ENCODE measurements at regions not wholly inside any gene's neighbourhood (a gene's known extent, or its start where the extent isn't known, plus 50 kb on each side); places are given as distances from the start of the nearest gene placed in this dataset.

- Histone ChIP-seq H3K18ac (ENCODE audit: low read depth, low read length) (no peak overlapping the region), H4K8ac (ENCODE audit: low read depth in 2 of 2, low read length in 2 of 2) (no peak overlapping the region), H4K91ac (ENCODE audit: insufficient read depth, low read depth, low read length) (no peak overlapping the region), H3K4me2 (ENCODE audit: low read depth, low read length) (no peak overlapping the region), H2AK5ac (ENCODE audit: low read depth, low read length) (no peak overlapping the region), H3K9me3 (ENCODE audit: control insufficient read depth, insufficient read depth, low read length) (no peaks in the 10 kb centered on the region), H3K4ac (ENCODE audit: low read depth, low read length) (no peak overlapping the region), H2BK5ac (ENCODE audit: low read depth, low read length, poor library complexity, severe bottlenecking) (no peak overlapping the region), H3K4me3 (ENCODE audit: insufficient read depth, low read depth, low read length) (no peak overlapping the region), H2BK15ac (ENCODE audit: low read depth, low read length) (no peak overlapping the region), H3K27me3 (ENCODE audit: control insufficient read depth, insufficient read depth, low read length) (no peaks in the 10 kb centered on the region), H4K5ac (ENCODE audit: low read depth, low read length) (no peak overlapping the region), H2BK120ac (ENCODE audit: low read depth, low read length) (no peak overlapping the region), H2BK20ac (ENCODE audit: low read depth, low read length) (no peak overlapping the region), H3K27ac (ENCODE audit: insufficient read depth, low read length) (no peak overlapping the region), H4K20me1 (ENCODE audit: insufficient read depth, low read length) (no peaks in the 10 kb centered on the region), H3K56ac (ENCODE audit: extremely low read depth, insufficient read depth, low read length) (no peak overlapping the region), H3K14ac (replicated peaks; ENCODE audit: low read depth, low read length) (no peak overlapping the region), H2AFZ (replicated peaks; ENCODE audit: low read length, poor library complexity) (no peak overlapping the region), H3K23ac (ENCODE audit: low read depth, low read length) (no peak overlapping the region), H3K9me1 (ENCODE audit: insufficient read depth, low read length) (no peaks in the 10 kb centered on the region), H3K36me3 (ENCODE audit: control insufficient read depth, insufficient read depth, low read length) (no peaks in the 10 kb centered on the region), H3K4me1 (ENCODE audit: control insufficient read depth, insufficient read depth, low read length) (no peaks in the 10 kb centered on the region), H2AK9ac (replicated peaks; ENCODE audit: low read depth, low read length, poor library complexity) (no peak overlapping the region), H3K79me1 (ENCODE audit: low read depth in 1 of 2, low read length in 2 of 2) (no peaks in the 10 kb centered on the region), H3K9ac (ENCODE audit: low read depth, low read length) (no peak overlapping the region)
- no peak for TF ChIP-seq SMC3 (IDR thresholded peaks at IDR 0.05; ENCODE audit: low read depth, low read length)
- no peak for TF ChIP-seq MXI1 (IDR thresholded peaks at IDR 0.05; ENCODE audit: borderline replicate concordance, low read depth, low read length)
- TF ChIP-seq NFE2L2 (IDR thresholded peaks at IDR 0.05; ENCODE audit: low read depth, low read length): no peak
- TF ChIP-seq MAZ (IDR thresholded peaks at IDR 0.05; ENCODE audit: borderline replicate concordance, low read depth, low read length): no peak
- TF ChIP-seq USF2 (IDR thresholded peaks at IDR 0.05; ENCODE audit: low read depth, low read length): no peak
- TF ChIP-seq POLR2A (IDR thresholded peaks at IDR 0.05; ENCODE audit: low read depth, low read length): no peak
- no peak for TF ChIP-seq CEBPB (IDR thresholded peaks at IDR 0.05; ENCODE audit: low read depth, low read length)
- no peak for TF ChIP-seq BHLHE40 (IDR thresholded peaks at IDR 0.05; ENCODE audit: low read depth, low read length)
- no peak for TF ChIP-seq CHD1 (IDR thresholded peaks at IDR 0.05; ENCODE audit: low read depth, low read length)
- TF ChIP-seq, protein P1, sequence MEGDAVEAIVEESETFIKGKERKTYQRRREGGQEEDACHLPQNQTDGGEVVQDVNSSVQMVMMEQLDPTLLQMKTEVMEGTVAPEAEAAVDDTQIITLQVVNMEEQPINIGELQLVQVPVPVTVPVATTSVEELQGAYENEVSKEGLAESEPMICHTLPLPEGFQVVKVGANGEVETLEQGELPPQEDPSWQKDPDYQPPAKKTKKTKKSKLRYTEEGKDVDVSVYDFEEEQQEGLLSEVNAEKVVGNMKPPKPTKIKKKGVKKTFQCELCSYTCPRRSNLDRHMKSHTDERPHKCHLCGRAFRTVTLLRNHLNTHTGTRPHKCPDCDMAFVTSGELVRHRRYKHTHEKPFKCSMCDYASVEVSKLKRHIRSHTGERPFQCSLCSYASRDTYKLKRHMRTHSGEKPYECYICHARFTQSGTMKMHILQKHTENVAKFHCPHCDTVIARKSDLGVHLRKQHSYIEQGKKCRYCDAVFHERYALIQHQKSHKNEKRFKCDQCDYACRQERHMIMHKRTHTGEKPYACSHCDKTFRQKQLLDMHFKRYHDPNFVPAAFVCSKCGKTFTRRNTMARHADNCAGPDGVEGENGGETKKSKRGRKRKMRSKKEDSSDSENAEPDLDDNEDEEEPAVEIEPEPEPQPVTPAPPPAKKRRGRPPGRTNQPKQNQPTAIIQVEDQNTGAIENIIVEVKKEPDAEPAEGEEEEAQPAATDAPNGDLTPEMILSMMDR (conservative IDR thresholded peaks at IDR 0.05; ENCODE audit: low read depth, low read length): no peak
- TF ChIP-seq RCOR1 (IDR thresholded peaks at IDR 0.05; ENCODE audit: insufficient replicate concordance, low read length): no peak
- TF ChIP-seq MAFK (IDR thresholded peaks at IDR 0.05; ENCODE audit: low read depth, low read length): no peak
- no peak for TF ChIP-seq FOS (IDR thresholded peaks at IDR 0.05; ENCODE audit: low read depth, low read length)
- no TSS peak for BruUV-seq (replicated peaks)
- DNase-seq (no peak), ATAC-seq (ENCODE audit: low read depth) (no peak)
- ChIA-PET POLR2A (ENCODE audit: unreplicated experiment) (no interaction called here), CTCF (no interaction called here)
- no CpG with 5 or more reads among the region's 2 CpGs for WGBS, 2 experiments (ENCODE audit: extremely low coverage in 2 of 2, insufficient read length in 1 of 2)
- dilution Hi-C loops (cut with HindIII; ENCODE audit: low sequenced_read_pairs, unreplicated experiment) (no loop called here), intact Hi-C loops (cut with micrococcal nuclease) (no loop called here), in situ Hi-C loops (cut with MboI; ENCODE audit: low sequenced_read_pairs) (no loop called here)
These were observed 144.7 kb upstream of the C9orf72 start for GRCh38 chr9:27717991-27718390.
